Kidney (tissue), 13 donors: ENCODE measurements at regions not wholly inside any gene's neighbourhood (a gene's known extent, or its start where the extent isn't known, plus 50 kb on each side); places are given as distances from the start of the nearest gene placed in this dataset.

ENCODE experiments used
- DNase-seq, 5 donors: peaks; one replicate each; pipeline ENCODE4 v3.0.0-alpha.2; 2013 to 2020
- FAIRE-seq: peaks from 2 replicates; lab custom pipeline; 2012; peaks lifted over from hg19 to GRCh38; lab: Jason Lieb, UNC
- H3K27ac ChIP-seq, 2 donors: one replicate each; pipeline ENCODE4 v1.7.0; 2013; ENCODE audit warnings: low read depth in 2 of 2, low read length in 2 of 2, inconsistent platforms in 1 of 2
- H3K27me3 ChIP-seq: one replicate; pipeline ENCODE4 v1.7.1; 2013; ENCODE audit warnings: low read length, inconsistent platforms; ENCODE audit not compliant: control insufficient read depth, insufficient read depth
- H3K36me3 ChIP-seq, 3 donors: one replicate each; pipeline versions ENCODE4 v1.7.0 to v1.7.1; 2013; ENCODE audit warnings: low read length in 3 of 3, control low read depth in 1 of 3, inconsistent platforms in 1 of 3; ENCODE audit not compliant: insufficient read depth in 3 of 3, control insufficient read depth in 2 of 3
- H3K4me1 ChIP-seq, 3 donors: one replicate each; pipeline versions ENCODE4 v1.7.0 to v1.7.1; 2013; ENCODE audit warnings: low read length in 3 of 3, inconsistent platforms in 1 of 3, low read depth in 1 of 3; ENCODE audit not compliant: control insufficient read depth in 2 of 3, insufficient read depth in 2 of 3
- H3K4me3 ChIP-seq, 3 donors: one replicate each; pipeline versions ENCODE4 v1.7.0 to v1.8.1; 2013; ENCODE audit warnings: low read length in 3 of 3, control low read depth in 1 of 3, inconsistent platforms in 1 of 3
- H3K9ac ChIP-seq, 3 donors: one replicate each; pipeline versions ENCODE4 v1.7.0 to v1.7.1; 2013; ENCODE audit warnings: low read length in 3 of 3, control low read depth in 1 of 3, inconsistent platforms in 1 of 3
- H3K9me3 ChIP-seq, 3 donors: one replicate each; pipeline versions ENCODE4 v1.7.0 to v1.7.1; 2013; ENCODE audit warnings: low read length in 3 of 3, control low read depth in 1 of 3, inconsistent platforms in 1 of 3; ENCODE audit not compliant: control insufficient read depth in 2 of 3, insufficient read depth in 1 of 3
- CTCF ChIP-seq: IDR thresholded peaks from 3 replicates; pipeline ENCODE4 v1.5.1; 2012; ENCODE audit warnings: mild to moderate bottlenecking, moderate library complexity, borderline replicate concordance; ENCODE audit not compliant: insufficient read depth; ENCODE audit errors: extremely low read depth
- intact Hi-C: fragments of 100-400 bp; cut with DNase I; formaldehyde crosslinking; loops from one replicate; pipeline ENCODE4 v1.11.1; 2022
- donor health status: control.
- donor health status: control.
- donor health status: control.
- donor health status: control.
- donor health status: control.
- donor health status: DM: yes; HTN: yes; CAD: no.
- donor health status: Normal renal cell carcinoma (clear cell type).

- Histone ChIP-seq H3K27me3 (no peaks in the 10 kb centered on the region), H3K36me3 (no peaks in the 10 kb centered on the region), H3K27ac (no peak overlapping the region), H3K9me3 (no peaks in the 10 kb centered on the region), H3K9ac (no peak overlapping the region), H3K4me1 (no peaks in the 10 kb centered on the region), H3K4me3 (no peak overlapping the region)
- intact Hi-C loops, result no loop called here
- FAIRE-seq, result no peak
- no peak for TF ChIP-seq CTCF
- no peak for DNase-seq
Measured at GRCh38 chr6:114862064-114862463, 519.2 kb upstream of the HS3ST5 start.

- Histone ChIP-seq H3K4me3 (no peak overlapping the region), H3K27me3 (no peaks in the 10 kb centered on the region), H3K36me3 (no peaks in the 10 kb centered on the region), H3K9ac (no peak overlapping the region), H3K9me3 (no peaks in the 10 kb centered on the region), H3K27ac (no peak overlapping the region), H3K4me1 (no peaks in the 10 kb centered on the region)
- intact Hi-C loops, result no loop called here
- DNase-seq, result no peak
- no peak for FAIRE-seq
- TF ChIP-seq CTCF, result no peak
Measured at GRCh38 chr6:114844359-114844758, 501.5 kb upstream of the HS3ST5 start.

GRCh38 chr6:114839019-114839418 lies 496.2 kb upstream of the HS3ST5 start:
- intact Hi-C loops, result no loop called here
- no peaks in the 10 kb centered on the region for H3K36me3 ChIP-seq

More at GRCh38 chr6:114839019-114839418, 496.2 kb upstream of the HS3ST5 start:
- TF ChIP-seq CTCF, result no peak
- no peak for FAIRE-seq
- H3K27me3 ChIP-seq, result no peaks in the 10 kb centered on the region
- no peak overlapping the region for H3K4me3 ChIP-seq
- no peak for DNase-seq
- H3K4me1 ChIP-seq, result no peaks in the 10 kb centered on the region
- H3K9me3 ChIP-seq, result no peaks in the 10 kb centered on the region
- no peak overlapping the region for H3K27ac ChIP-seq
- no peak overlapping the region for H3K9ac ChIP-seq
